Hippocampal formation (tissue), 2 donors: ENCODE measurements at regions not wholly inside any gene's neighbourhood (a gene's known extent, or its start where the extent isn't known, plus 50 kb on each side); places are given as distances from the start of the nearest gene placed in this dataset.

Experiments used
- DNase-seq, 2 donors: peaks; one replicate each; lab custom pipeline; 2025; lab: John Stamatoyannopoulos, UW

DNA sequence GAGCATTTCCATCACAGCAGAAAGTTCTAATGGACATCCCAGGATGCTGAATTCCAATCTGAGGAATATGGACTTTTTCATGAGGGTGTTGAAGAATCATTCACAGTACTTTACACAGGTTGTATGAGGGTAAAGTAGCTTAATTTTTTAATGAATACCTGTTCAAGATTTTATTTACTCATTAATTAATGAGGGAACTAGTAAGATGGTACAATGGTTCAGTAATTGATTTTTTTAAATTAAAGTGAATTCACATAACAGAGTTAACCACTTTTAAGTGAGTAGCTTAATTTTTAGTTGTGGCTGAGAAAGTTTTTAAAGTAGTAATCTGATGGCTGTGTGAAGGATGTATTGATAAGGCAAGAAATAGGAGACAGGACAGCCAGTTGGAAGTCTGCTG is 266.5 kb downstream of the GFRA1 start:
- DNase-seq = no peak

DNA sequence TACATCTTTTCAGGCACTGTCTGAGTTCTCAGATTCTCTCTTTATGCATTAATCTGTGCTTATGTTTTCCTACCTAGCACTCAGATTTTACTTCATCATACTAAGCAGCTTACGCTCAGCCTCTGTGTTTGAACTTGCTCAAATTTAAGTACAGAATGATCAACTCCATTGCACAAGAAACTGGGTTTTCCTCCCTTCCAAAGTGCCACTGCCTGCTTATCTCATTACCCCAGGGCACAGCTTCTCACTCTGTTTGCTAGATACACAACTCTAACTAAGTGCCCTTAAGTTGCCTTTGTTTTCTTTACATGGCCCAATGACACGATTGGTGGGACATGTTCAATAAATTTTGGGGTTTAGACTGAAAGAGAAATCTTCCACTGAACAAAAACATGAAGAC is 267.7 kb downstream of the GFRA1 start:
- no peak for DNase-seq

DNA sequence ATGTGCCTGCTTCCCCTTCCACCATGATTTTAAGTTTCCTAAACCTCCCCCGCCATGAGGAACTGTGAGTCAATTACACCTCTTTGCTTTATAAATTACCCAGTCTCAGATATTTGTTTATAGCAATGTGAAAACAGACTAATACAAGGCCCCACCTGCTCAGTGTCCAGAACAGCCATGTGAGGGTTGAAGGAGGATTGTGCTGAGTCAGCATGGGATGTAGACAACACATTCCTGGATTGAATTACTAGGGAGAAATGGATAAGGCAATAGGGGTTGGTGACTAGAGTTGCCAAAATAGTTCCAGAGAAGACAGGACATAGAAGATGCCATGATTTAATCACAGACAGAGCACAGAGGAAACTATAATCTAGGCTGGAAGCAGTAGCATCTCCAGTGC is 270.3 kb downstream of the GFRA1 start:
- no peak for DNase-seq

DNA sequence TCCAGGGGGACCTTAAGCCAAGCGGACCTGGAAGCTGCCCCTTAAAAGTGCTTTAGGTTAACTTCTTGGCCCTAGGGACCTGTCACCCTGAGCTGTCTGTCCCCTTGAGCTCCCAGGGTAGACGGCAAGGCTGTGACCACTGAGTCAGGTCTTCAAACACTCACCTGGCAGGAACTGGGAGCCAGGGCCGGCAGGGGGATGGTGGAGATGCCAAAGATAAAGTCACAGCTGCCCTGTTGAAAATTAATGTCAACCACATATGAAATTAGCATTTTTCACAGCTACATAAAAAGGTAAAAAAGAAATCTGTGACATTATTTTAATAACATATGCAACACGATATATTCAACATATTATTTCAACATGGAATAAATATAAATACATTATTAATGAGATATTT is 271.0 kb downstream of the GFRA1 start:
- no peak for DNase-seq

DNA sequence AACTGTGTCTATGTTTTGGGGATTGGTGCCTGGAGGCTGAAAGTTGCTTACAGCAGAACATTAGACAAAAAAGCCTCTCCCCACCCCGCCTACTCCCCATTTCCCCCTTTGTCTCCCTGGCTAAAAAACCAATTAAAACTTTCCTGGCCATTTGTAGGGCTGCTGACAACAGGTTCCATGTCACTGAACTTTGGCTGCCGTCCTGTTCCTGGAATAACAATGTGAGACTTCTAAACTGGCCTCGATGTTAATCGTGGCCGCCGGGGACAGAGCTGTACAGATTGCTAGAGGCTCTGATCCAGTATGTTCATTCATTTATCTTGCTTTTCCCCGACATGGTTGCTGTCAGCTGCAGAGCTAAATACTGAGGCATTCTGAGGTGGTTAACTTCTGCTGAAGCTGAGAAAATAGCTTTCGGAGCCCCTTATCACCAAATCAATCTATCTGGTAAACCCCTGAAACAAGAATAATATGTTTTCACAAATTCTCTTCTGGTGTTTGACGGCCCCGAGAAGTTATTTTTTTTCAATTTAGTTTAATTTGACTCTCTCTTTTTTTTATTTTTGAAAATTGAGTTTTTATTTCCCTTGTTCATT is 271.6 kb downstream of the GFRA1 start:
- DNase-seq = peak in 1 of 2 donors; percentile 37

DNA sequence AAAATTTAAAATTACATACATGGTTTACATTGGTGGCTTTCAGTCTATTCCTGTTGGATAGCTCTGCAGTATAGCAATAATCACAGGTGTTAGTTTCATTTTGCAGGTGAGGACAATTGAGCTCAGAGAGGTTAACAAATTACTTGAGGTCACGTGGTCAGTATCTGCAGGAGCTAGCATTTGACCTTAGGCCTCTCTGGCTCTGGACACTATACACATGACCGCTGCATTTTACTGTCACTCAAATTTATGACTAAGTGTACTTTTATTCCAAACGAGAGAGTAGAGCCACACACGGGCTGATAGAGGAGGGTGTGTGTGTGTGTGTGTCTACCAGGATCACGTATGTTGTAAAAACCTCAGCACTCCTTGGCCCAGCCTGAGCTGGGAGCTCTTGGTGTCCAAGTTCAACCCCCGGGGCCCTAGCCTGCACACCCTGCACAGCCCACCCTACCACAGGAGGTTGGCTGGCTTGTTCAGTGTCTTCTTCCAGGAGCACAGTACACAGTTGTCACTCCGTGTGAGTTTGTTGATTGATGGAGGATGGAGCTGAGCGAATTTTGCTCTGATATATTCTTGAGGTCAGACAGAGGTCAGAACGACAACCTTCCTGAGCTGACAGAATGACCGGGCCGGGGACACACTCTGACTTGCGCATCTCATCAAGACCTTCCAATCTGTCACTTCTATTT is 272.7 kb downstream of the GFRA1 start:
- DNase-seq = no peak
